Mesendoderm (in vitro differentiated cells): ENCODE measurements at regions not wholly inside any gene's neighbourhood (a gene's known extent, or its start where the extent isn't known, plus 50 kb on each side); places are given as distances from the start of the nearest gene placed in this dataset.

ENCODE experiments used
- DNase-seq: peaks from one replicate; pipeline ENCODE4 v3.0.0; 2013
- H2AK5ac ChIP-seq: 2 replicates; pipeline ENCODE4 v1.6.1; 2013; ENCODE audit warnings: low read length, inconsistent platforms
- H2BK120ac ChIP-seq: 2 replicates; pipeline ENCODE4 v1.6.1; 2013; ENCODE audit warnings: low read depth, mild to moderate bottlenecking, low read length, moderate library complexity, mixed read lengths
- H2BK15ac ChIP-seq: replicated peaks from 2 replicates; pipeline ENCODE4 v1.6.1; 2013; ENCODE audit warnings: low read depth, mild to moderate bottlenecking, moderate library complexity
- H2BK5ac ChIP-seq: 2 replicates; pipeline ENCODE4 v1.6.1; 2013; ENCODE audit warnings: low read length, inconsistent platforms
- H3K18ac ChIP-seq: 2 replicates; pipeline ENCODE4 v1.6.1; 2013; ENCODE audit warnings: mild to moderate bottlenecking, low read length, mixed read lengths
- H3K23ac ChIP-seq: one replicate; pipeline ENCODE4 v1.6.1; 2013; ENCODE audit warnings: low read length
- H3K27ac ChIP-seq: 2 replicates; pipeline ENCODE4 v1.5.1; 2013; ENCODE audit warnings: low read depth, mild to moderate bottlenecking, inconsistent platforms, low read length, moderate library complexity
- H3K27me3 ChIP-seq: 2 replicates; pipeline ENCODE4 v1.6.1; 2013; ENCODE audit warnings: low read length, control low read depth, mild to moderate bottlenecking, inconsistent platforms; ENCODE audit not compliant: insufficient read depth, poor library complexity
- H3K36me3 ChIP-seq: 2 replicates; pipeline ENCODE4 v1.6.1; 2013; ENCODE audit warnings: low read length, inconsistent platforms; ENCODE audit not compliant: control insufficient read depth, insufficient read depth
- H3K4ac ChIP-seq: one replicate; pipeline ENCODE4 v1.6.1; 2013; ENCODE audit warnings: low read depth, mild to moderate bottlenecking, low read length, moderate library complexity
- H3K4me1 ChIP-seq: 2 replicates; pipeline ENCODE4 v1.6.1; 2013; ENCODE audit warnings: low read depth, low read length, inconsistent platforms; ENCODE audit not compliant: control insufficient read depth
- H3K4me2 ChIP-seq: 2 replicates; pipeline ENCODE4 v1.6.1; 2013; ENCODE audit warnings: low read length
- H3K4me3 ChIP-seq: 2 replicates; pipeline ENCODE4 v1.5.1; 2013; ENCODE audit warnings: mild to moderate bottlenecking, low read length
- H3K56ac ChIP-seq: one replicate; pipeline ENCODE4 v1.6.1; 2013; ENCODE audit warnings: low read length
- H3K79me1 ChIP-seq: 2 replicates; pipeline ENCODE4 v1.6.1; 2013; ENCODE audit warnings: low read length, inconsistent platforms
- H3K79me2 ChIP-seq: 2 replicates; pipeline ENCODE4 v1.6.1; 2013; ENCODE audit warnings: mild to moderate bottlenecking, low read length; ENCODE audit not compliant: control insufficient read depth, insufficient read depth
- H3K9ac ChIP-seq: 2 replicates; pipeline ENCODE4 v1.6.1; 2013; ENCODE audit warnings: low read length, inconsistent platforms
- H4K5ac ChIP-seq: one replicate; pipeline ENCODE4 v1.6.1; 2013; ENCODE audit warnings: low read length
- H4K8ac ChIP-seq: one replicate; pipeline ENCODE4 v1.6.1; 2013; ENCODE audit warnings: low read depth, mild to moderate bottlenecking, control low read depth, low read length, moderate library complexity
- WGBS: extraction: QIAGEN DNeasy Blood & Tissue Kit; methylation state at CpG from one replicate; pipeline ENCODE4 v1.1.7; 2013; ENCODE audit warnings: low lambda C conversion rate, missing lambda C conversion rate; ENCODE audit not compliant: insufficient coverage; ENCODE audit errors: extremely low coverage; 5-methylcytosine and 5-hydroxymethylcytosine counted together

DNA sequence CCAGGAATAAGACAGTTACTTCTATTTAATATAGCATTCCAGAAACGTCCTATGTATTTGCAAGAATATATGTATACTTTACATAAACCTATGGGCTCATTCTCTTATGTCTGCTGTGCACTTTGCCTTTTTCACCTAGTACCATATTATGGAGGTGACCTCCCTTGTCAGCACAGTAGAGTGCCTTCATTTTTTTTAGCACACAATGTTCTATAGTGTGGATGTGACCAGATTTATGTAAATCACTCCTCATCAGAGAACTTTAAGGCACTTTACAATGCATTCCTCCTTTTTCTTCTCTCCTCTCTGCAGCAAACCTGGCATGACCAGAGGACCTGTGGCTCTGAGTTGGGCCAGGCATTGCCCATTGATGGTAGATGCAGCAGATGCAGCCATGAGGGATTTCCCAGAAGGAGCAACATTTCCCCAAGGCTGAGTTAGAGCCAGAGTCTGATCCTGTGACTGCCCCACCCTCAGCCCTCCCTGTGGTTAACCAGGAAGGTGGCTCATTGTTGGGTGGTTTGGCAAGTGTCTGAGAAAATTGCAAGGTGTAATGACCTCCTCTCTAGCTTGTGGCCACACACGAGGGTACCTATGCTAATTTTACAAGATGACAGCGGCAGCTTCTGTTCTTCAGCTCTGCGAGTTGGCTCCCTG, 76.5 kb upstream of the DLX2 start:
- WGBS: no CpG with 5 or more reads among the region's 4 CpGs
- Histone ChIP-seq H4K5ac (no peak overlapping the region), H3K27me3 (no peaks in the 10 kb centered on the region), H3K23ac (no peak overlapping the region), H3K4me1 (no peaks in the 10 kb centered on the region), H3K4me2 (no peak overlapping the region), H4K8ac (no peak overlapping the region), H2BK15ac (no peak overlapping the region), H3K4ac (no peak overlapping the region), H3K4me3 (no peak overlapping the region), H3K27ac (no peak overlapping the region), H2BK5ac (no peak overlapping the region), H3K56ac (no peak overlapping the region), H3K36me3 (no peaks in the 10 kb centered on the region), H3K9ac (no peak overlapping the region), H2AK5ac (no peak overlapping the region), H3K79me1 (no peaks in the 10 kb centered on the region), H3K18ac (no peak overlapping the region), H2BK120ac (no peak overlapping the region), H3K79me2 (no peaks in the 10 kb centered on the region)
- peak; percentile 10 for DNase-seq

DNA sequence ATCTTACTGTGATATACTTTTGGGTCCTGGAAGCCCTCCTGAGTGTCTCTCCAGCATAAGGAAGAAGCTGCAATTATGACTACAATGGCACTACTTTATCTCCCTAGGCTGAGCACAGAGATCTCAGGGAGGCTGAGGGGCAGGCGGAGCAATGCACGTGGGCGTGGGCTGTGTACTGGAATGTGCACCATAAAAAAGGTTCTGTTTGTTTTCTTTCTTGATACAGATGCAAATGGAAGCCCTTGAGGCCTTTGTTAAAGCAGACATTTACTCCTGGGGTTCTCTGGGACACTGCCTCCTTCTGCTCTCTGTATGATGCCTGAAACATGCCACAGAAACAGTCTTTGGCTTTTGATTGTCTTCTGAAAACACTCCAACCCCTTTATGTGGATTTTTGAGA, 79.1 kb upstream of the DLX2 start:
- no peak overlapping the region for H3K56ac ChIP-seq
- no peak overlapping the region for H3K27ac ChIP-seq
- H3K23ac ChIP-seq: no peak overlapping the region
- H3K4me1 ChIP-seq: no peaks in the 10 kb centered on the region
- no CpG with 5 or more reads among the region's 3 CpGs for WGBS
- H3K4ac ChIP-seq: no peak overlapping the region
- no peak overlapping the region for H3K4me3 ChIP-seq
- H3K18ac ChIP-seq: no peak overlapping the region
- H4K5ac ChIP-seq: no peak overlapping the region
- no peak overlapping the region for H2BK5ac ChIP-seq
- no peaks in the 10 kb centered on the region for H3K79me1 ChIP-seq
- no peaks in the 10 kb centered on the region for H3K27me3 ChIP-seq
- no peak overlapping the region for H3K9ac ChIP-seq
- H4K8ac ChIP-seq: no peak overlapping the region
- no peak overlapping the region for H2BK120ac ChIP-seq
- no peak overlapping the region for H2AK5ac ChIP-seq
- no peaks in the 10 kb centered on the region for H3K79me2 ChIP-seq
- H3K4me2 ChIP-seq: no peak overlapping the region
- no peak overlapping the region for H2BK15ac ChIP-seq
- H3K36me3 ChIP-seq: no peaks in the 10 kb centered on the region
- DNase-seq: peak; percentile 42

- Histone ChIP-seq H3K4me1 (no peaks in the 10 kb centered on the region), H3K56ac (no peak overlapping the region)
These were observed 79.9 kb upstream of the DLX2 start for GRCh38 chr2:172182624-172183023.

GRCh38 chr2:172193331-172194089, 90.8 kb upstream of the DLX2 start:
- H4K8ac ChIP-seq: no peak overlapping the region
- H2AK5ac ChIP-seq: no peak overlapping the region
- H3K56ac ChIP-seq: no peak overlapping the region
- H3K9ac ChIP-seq: no peak overlapping the region
- no peak overlapping the region for H2BK5ac ChIP-seq
- H2BK120ac ChIP-seq: no peak overlapping the region
- H3K18ac ChIP-seq: no peak overlapping the region
- H3K79me2 ChIP-seq: no peaks in the 10 kb centered on the region
- H3K79me1 ChIP-seq: no peaks in the 10 kb centered on the region
- H3K36me3 ChIP-seq: no peaks in the 10 kb centered on the region
- no peak overlapping the region for H3K27ac ChIP-seq
- H3K4me3 ChIP-seq: no peak overlapping the region
- no peak overlapping the region for H3K4ac ChIP-seq
- H3K4me1 ChIP-seq: no peaks in the 10 kb centered on the region
- no peaks in the 10 kb centered on the region for H3K27me3 ChIP-seq
- WGBS: no CpG with 5 or more reads among the region's 6 CpGs
- DNase-seq: peak; percentile 13
- H3K4me2 ChIP-seq: no peak overlapping the region
- H3K23ac ChIP-seq: no peak overlapping the region
- no peak overlapping the region for H4K5ac ChIP-seq
- no peak overlapping the region for H2BK15ac ChIP-seq

More at GRCh38 chr2:172182624-172183023, 79.9 kb upstream of the DLX2 start:
- H4K8ac ChIP-seq: no peak overlapping the region
- WGBS: no CpG with 5 or more reads among the region's 4 CpGs
- no peaks in the 10 kb centered on the region for H3K27me3 ChIP-seq
- H3K9ac ChIP-seq: no peak overlapping the region
- no peak overlapping the region for H3K4me3 ChIP-seq
- H4K5ac ChIP-seq: no peak overlapping the region
- no peak overlapping the region for H2BK15ac ChIP-seq
- H2BK120ac ChIP-seq: no peak overlapping the region
- no peaks in the 10 kb centered on the region for H3K36me3 ChIP-seq
- no peak overlapping the region for H2AK5ac ChIP-seq
- no peak for DNase-seq
- H3K79me2 ChIP-seq: no peaks in the 10 kb centered on the region
- no peak overlapping the region for H3K23ac ChIP-seq
- no peak overlapping the region for H2BK5ac ChIP-seq
- no peak overlapping the region for H3K4ac ChIP-seq
- H3K79me1 ChIP-seq: no peaks in the 10 kb centered on the region
- H3K27ac ChIP-seq: no peak overlapping the region
- no peak overlapping the region for H3K18ac ChIP-seq
- no peak overlapping the region for H3K4me2 ChIP-seq

- H3K79me2 ChIP-seq: no peaks in the 10 kb centered on the region
These were observed 93.2 kb upstream of the DLX2 start for GRCh38 chr2:172195836-172196376.

More at GRCh38 chr2:172195836-172196376, 93.2 kb upstream of the DLX2 start:
- Histone ChIP-seq H3K9ac (no peak overlapping the region), H4K5ac (no peak overlapping the region), H2BK5ac (no peak overlapping the region), H3K4me2 (no peak overlapping the region), H3K18ac (no peak overlapping the region), H2BK120ac (no peak overlapping the region), H2AK5ac (no peak overlapping the region), H3K4ac (no peak overlapping the region), H3K27me3 (no peaks in the 10 kb centered on the region), H3K56ac (no peak overlapping the region), H4K8ac (no peak overlapping the region), H3K4me3 (no peak overlapping the region), H3K27ac (no peak overlapping the region), H3K79me1 (no peaks in the 10 kb centered on the region), H3K36me3 (no peaks in the 10 kb centered on the region), H2BK15ac (no peak overlapping the region), H3K4me1 (no peaks in the 10 kb centered on the region), H3K23ac (no peak overlapping the region)
- DNase-seq: no peak
- WGBS: no CpG with 5 or more reads among the region's 6 CpGs
